AG04449 (cell line): ENCODE measurements at regions not wholly inside any gene's neighbourhood (a gene's known extent, or its start where the extent isn't known, plus 50 kb on each side); places are given as distances from the start of the nearest gene placed in this dataset.
"Not testable (repeated sequence)": the region's sequence is repeated elsewhere in the genome, so short reads cannot be mapped to it uniquely, and the experiment has no call there.

Source experiments
- CTCF ChIA-PET: fragments of 350-600 bp; formaldehyde crosslinking; extraction: SDS; loops from one replicate; lab custom pipeline; 2021; ENCODE audit warnings: antibody characterized with exemption; lab: Yijun Ruan, JAX
- POLR2A ChIA-PET: fragments of 400-600, 350-600 bp; formaldehyde crosslinking; extraction: SDS; loops from one replicate; lab custom pipeline; 2020; ENCODE audit warnings: antibody characterized with exemption, inconsistent platforms; lab: Yijun Ruan, JAX
- DNase-seq: peaks from one replicate; pipeline ENCODE4 v3.0.0-alpha.2; 2010; ENCODE audit warnings: low read depth, low spot score
- H3K4me3 ChIP-seq: 2 replicates; pipeline ENCODE4 v1.5.1; 2011; ENCODE audit warnings: low read depth, mild to moderate bottlenecking, control low read depth, low read length
- CTCF ChIP-seq: IDR thresholded peaks from one replicate; pipeline ENCODE4 v1.5.1; 2011; ENCODE audit warnings: mild to moderate bottlenecking, moderate library complexity, low read length, control low read depth, inconsistent platforms; ENCODE audit not compliant: insufficient read depth; ENCODE audit errors: missing control alignments

- CTCF ChIA-PET = interaction anchor here (1.0 to 2.1 kb wide), 4 partner anchors 8 to 646 kb away, joined by 4 to 7 read pairs (median 5); no protein-coding TSS in a partner anchor
These were observed 62.0 kb upstream of the PRR5 start for GRCh38 chr22:44639891-44640617.

GRCh38 chr22:44638971-44639760, 62.8 kb upstream of the PRR5 start:
- ChIA-PET CTCF (interaction anchor here (1.0 to 2.1 kb wide), 3 partner anchors 9 to 646 kb away, joined by 4 to 7 read pairs (median 5); no protein-coding TSS in a partner anchor), POLR2A (interaction anchor here (0.6 kb wide), 1 partner anchor 286 kb away, joined by 3 read pairs; no protein-coding TSS in a partner anchor)
- H3K4me3 ChIP-seq = no peak overlapping the region
- DNase-seq = no peak
- TF ChIP-seq CTCF = no peak

More at GRCh38 chr22:44639891-44640617, 62.0 kb upstream of the PRR5 start:
- no peak for DNase-seq
- H3K4me3 ChIP-seq = no peak overlapping the region
- no peak for TF ChIP-seq CTCF
- POLR2A ChIA-PET = no interaction called here

- CTCF ChIA-PET = interaction anchor here (0.6 to 1.5 kb wide), 2 partner anchors 9 to 12 kb away, joined by 3 to 6 read pairs; no protein-coding TSS in a partner anchor
- POLR2A ChIA-PET, H3K4me3 ChIP-seq, DNase-seq: not testable (repeated sequence)
These were observed 65.3 kb upstream of the PRR5 start for GRCh38 chr22:44636502-44637206.

GRCh38 chr22:44635567-44635966, 66.4 kb upstream of the PRR5 start:
- DNase-seq, POLR2A ChIA-PET: not testable (repeated sequence)
- CTCF ChIA-PET = interaction anchor here (1.5 to 2.4 kb wide), 3 partner anchors 8 to 642 kb away, joined by 5 to 9 read pairs (median 6); no protein-coding TSS in a partner anchor

GRCh38 chr22:44634426-44635321, 67.3 kb upstream of the PRR5 start:
- CTCF ChIA-PET = interaction anchor here (0.8 to 2.4 kb wide), 4 partner anchors 7 to 642 kb away, joined by 3 to 9 read pairs (median 6); no protein-coding TSS in a partner anchor
- POLR2A ChIA-PET = no interaction called here
- no peak overlapping the region for H3K4me3 ChIP-seq

More at GRCh38 chr22:44635567-44635966, 66.4 kb upstream of the PRR5 start:
- H3K4me3 ChIP-seq = not testable (repeated sequence)

More at GRCh38 chr22:44634426-44635321, 67.3 kb upstream of the PRR5 start:
- no peak for DNase-seq
- no peak for TF ChIP-seq CTCF
